Panc1 (cell line): ENCODE measurements at regions not wholly inside any gene's neighbourhood (a gene's known extent, or its start where the extent isn't known, plus 50 kb on each side); places are given as distances from the start of the nearest gene placed in this dataset.

Experiments
- ATAC-seq: fragments of 200-7000 bp; cut with Tn5 transposase; 2 replicates; pipeline ENCODE4 v1.9.1; 2020; ENCODE audit warnings: mild to moderate bottlenecking, moderate library complexity
- BruUV-seq: library from RNA; stranded (reverse); fragments of 400-500 nt; replicated peaks from 2 replicates; lab custom pipeline; 2021; lab: Mats Ljungman, UMichigan
- CTCF ChIA-PET: fragments of 300-600 bp; sonication (Branson Sonifier 250); formaldehyde crosslinking; loops from one replicate; lab custom pipeline; 2022; ENCODE audit warnings: antibody characterized with exemption; lab: Charles Lee
- POLR2A ChIA-PET: fragments of 300-600 bp; sonication (Branson Sonifier 250); formaldehyde crosslinking; loops from one replicate; lab custom pipeline; 2022; ENCODE audit warnings: antibody characterized with exemption; lab: Charles Lee
- DNase-seq: peaks from one replicate; pipeline ENCODE4 v3.0.0-alpha.2; 2010; ENCODE audit warnings: low read depth, low spot score
- H3K27ac ChIP-seq: 2 replicates; pipeline ENCODE4 v1.5.1; 2011; ENCODE audit warnings: mild to moderate bottlenecking, low read length, inconsistent platforms
- H3K27me3 ChIP-seq: fragments of 200-500 bp; sonication (Bioruptor generic); 2 replicates; pipeline ENCODE4 v1.6.0; 2014; ENCODE audit warnings: low read length, inconsistent platforms; ENCODE audit not compliant: control insufficient read depth, insufficient read depth
- H3K36me3 ChIP-seq: fragments of 200-500 bp; sonication (Bioruptor generic); 2 replicates; pipeline ENCODE4 v1.5.1; 2014; ENCODE audit warnings: inconsistent platforms, mild to moderate bottlenecking, low read length, moderate library complexity; ENCODE audit not compliant: control insufficient read depth, insufficient read depth
- H3K4me1 ChIP-seq: 2 replicates; pipeline ENCODE4 v1.5.1; 2011; ENCODE audit warnings: inconsistent platforms, mild to moderate bottlenecking, low read length, moderate library complexity; ENCODE audit not compliant: control insufficient read depth, insufficient read depth
- H3K4me3 ChIP-seq, 2 experiments: 2 replicates each; pipeline ENCODE4 v1.5.1; 2011 to 2012; ENCODE audit warnings: low read depth in 2 of 2, low read length in 2 of 2, mild to moderate bottlenecking in 2 of 2, inconsistent platforms in 1 of 2, moderate library complexity in 1 of 2
- H3K9me3 ChIP-seq: fragments of 200-500 bp; sonication (Bioruptor generic); 2 replicates; pipeline ENCODE4 v1.5.1; 2014; ENCODE audit warnings: low read depth, mild to moderate bottlenecking, inconsistent platforms, low read length, moderate library complexity; ENCODE audit not compliant: control insufficient read depth, insufficient read depth
- CTCF ChIP-seq: fragments of 450-650 bp; IDR thresholded peaks from 2 replicates; pipeline ENCODE4 v1.5.1; 2017; ENCODE audit warnings: mild to moderate bottlenecking
- POLR2AphosphoS5 ChIP-seq: IDR thresholded peaks from 2 replicates; pipeline ENCODE4 v1.6.1; 2012; ENCODE audit warnings: mild to moderate bottlenecking, low read depth, low read length, moderate library complexity
- REST ChIP-seq, 2 experiments: IDR thresholded peaks; 2 replicates each; pipeline ENCODE4 v1.6.1; 2011 to 2012; ENCODE audit warnings: low read depth in 2 of 2, control low read depth in 1 of 2, low read length in 1 of 2, mild to moderate bottlenecking in 1 of 2, moderate library complexity in 1 of 2; ENCODE audit not compliant: insufficient read depth in 1 of 2
- SIN3A ChIP-seq: IDR thresholded peaks from 2 replicates; pipeline ENCODE4 v1.6.1; 2012; ENCODE audit warnings: low read depth, mild to moderate bottlenecking, low read length, moderate library complexity, borderline replicate concordance; ENCODE audit not compliant: insufficient read depth
- TCF7L2 ChIP-seq: IDR thresholded peaks from 2 replicates; pipeline ENCODE4 v1.6.1; 2011; ENCODE audit warnings: mild to moderate bottlenecking, low read depth, low read length, inconsistent platforms
- in situ Hi-C: cut with HindIII; loops from 2 replicates; pipeline ENCODE4 v1.10.0; 2016; ENCODE audit warnings: low sequenced_read_pairs, low pct_unique_long_range_greater_than_20kb
- intact Hi-C: fragments of 100-400 bp; cut with micrococcal nuclease; formaldehyde crosslinking; loops from one replicate; pipeline ENCODE4 v1.10.0; 2022; ENCODE audit not compliant: unreplicated experiment

DNA sequence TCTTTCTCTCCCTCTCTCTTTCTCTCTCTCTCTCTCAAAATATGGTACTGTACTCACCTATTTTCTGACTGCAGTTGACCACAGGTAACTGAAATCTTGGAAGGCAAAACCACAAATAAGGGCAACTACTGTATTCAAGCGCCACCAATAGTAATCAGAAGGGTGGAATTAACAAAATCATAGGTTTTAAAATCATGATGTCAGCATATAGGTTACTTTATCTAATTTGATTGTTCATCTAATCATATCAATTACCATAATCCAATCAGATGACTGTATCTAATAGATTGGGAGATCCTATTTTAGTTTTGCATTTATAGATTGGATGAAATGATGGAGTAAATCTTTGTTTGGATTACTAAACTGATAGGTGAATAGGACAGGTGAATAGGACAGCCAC is 155.8 kb upstream of the KITLG start:
- Histone ChIP-seq H3K9me3 (no peaks in the 10 kb centered on the region), H3K27ac (no peak overlapping the region), H3K4me3 (no peak overlapping the region), H3K27me3 (no peaks in the 10 kb centered on the region), H3K4me1 (no peaks in the 10 kb centered on the region), H3K36me3 (no peaks in the 10 kb centered on the region)
- in situ Hi-C loops = no loop called here
- ChIA-PET POLR2A (no interaction called here), CTCF (no interaction called here)
- no peak for DNase-seq
- BruUV-seq = no TSS peak
- ATAC-seq = no peak
- TF ChIP-seq TCF7L2 (no peak), SIN3A (no peak), CTCF (no peak), REST (IDR thresholded peaks at IDR 0.05; ENCODE audit: insufficient read depth in 1 of 2, low read depth in 2 of 2, low read length in 1 of 2) (no peak), POLR2AphosphoS5 (no peak)
- intact Hi-C loops = no loop called here

GRCh38 chr12:88733008-88733407 is 152.7 kb upstream of the KITLG start:
- CTCF ChIA-PET = no interaction called here
- H3K4me1 ChIP-seq = no peaks in the 10 kb centered on the region
- H3K27me3 ChIP-seq = no peaks in the 10 kb centered on the region
- H3K27ac ChIP-seq = no peak overlapping the region
- H3K36me3 ChIP-seq = no peaks in the 10 kb centered on the region
- POLR2A ChIA-PET = no interaction called here
- TF ChIP-seq TCF7L2 (no peak), CTCF (no peak), REST (IDR thresholded peaks at IDR 0.05; ENCODE audit: insufficient read depth in 1 of 2, low read depth in 2 of 2, low read length in 1 of 2) (no peak), POLR2AphosphoS5 (no peak), SIN3A (no peak)
- no TSS peak for BruUV-seq
- intact Hi-C loops = no loop called here
- H3K4me3 ChIP-seq = no peak overlapping the region
- no peaks in the 10 kb centered on the region for H3K9me3 ChIP-seq
- no peak for ATAC-seq
- in situ Hi-C loops = no loop called here
- no peak for DNase-seq
